Endothelial cell of hepatic sinusoid (primary cell): ENCODE measurements at regions not wholly inside any gene's neighbourhood (a gene's known extent, or its start where the extent isn't known, plus 50 kb on each side); places are given as distances from the start of the nearest gene placed in this dataset.

Experiments used
- in situ Hi-C: cut with HindIII; loops from 2 replicates; pipeline ENCODE4 v1.10.0; 2017; ENCODE audit warnings: low sequenced_read_pairs

GRCh38 chr5:33232731-33233505, 207.8 kb upstream of the TARS1 start:
- in situ Hi-C loops: no loop called here

GRCh38 chr5:33235304-33235703, 205.5 kb upstream of the TARS1 start:
- in situ Hi-C loops: no loop called here

GRCh38 chr5:33235824-33236223, 204.9 kb upstream of the TARS1 start:
- in situ Hi-C loops: no loop called here

GRCh38 chr5:33237471-33237870, 203.3 kb upstream of the TARS1 start:
- in situ Hi-C loops: no loop called here

GRCh38 chr5:33238826-33239695, 201.7 kb upstream of the TARS1 start:
- in situ Hi-C loops: no loop called here

GRCh38 chr5:33240558-33240957, 200.2 kb upstream of the TARS1 start:
- in situ Hi-C loops: no loop called here

GRCh38 chr5:33241802-33242201, 199.0 kb upstream of the TARS1 start:
- in situ Hi-C loops: no loop called here

- in situ Hi-C loops: no loop called here
Measured at GRCh38 chr5:33242277-33242676, 198.5 kb upstream of the TARS1 start.

- in situ Hi-C loops: no loop called here
Measured at GRCh38 chr5:33244441-33245150, 196.2 kb upstream of the TARS1 start.

- in situ Hi-C loops: no loop called here
Measured at GRCh38 chr5:33254579-33254978, 186.2 kb upstream of the TARS1 start.

- in situ Hi-C loops: no loop called here
Measured at GRCh38 chr5:33257807-33258429, 182.8 kb upstream of the TARS1 start.

GRCh38 chr5:33258553-33258952, 182.2 kb upstream of the TARS1 start:
- in situ Hi-C loops: no loop called here

GRCh38 chr5:33260098-33260497, 180.7 kb upstream of the TARS1 start:
- in situ Hi-C loops: no loop called here

GRCh38 chr5:33261305-33261704, 179.5 kb upstream of the TARS1 start:
- in situ Hi-C loops: no loop called here

- in situ Hi-C loops: no loop called here
Measured at GRCh38 chr5:33261747-33262146, 179.0 kb upstream of the TARS1 start.

GRCh38 chr5:33267801-33268200, 173.0 kb upstream of the TARS1 start:
- in situ Hi-C loops: no loop called here

- in situ Hi-C loops: no loop called here
Measured at GRCh38 chr5:33268374-33268773, 172.4 kb upstream of the TARS1 start.

- in situ Hi-C loops: no loop called here
Measured at GRCh38 chr5:33270671-33271070, 170.1 kb upstream of the TARS1 start.

GRCh38 chr5:33271606-33272005, 169.2 kb upstream of the TARS1 start:
- in situ Hi-C loops: no loop called here

GRCh38 chr5:33272288-33272687, 168.5 kb upstream of the TARS1 start:
- in situ Hi-C loops: no loop called here

- in situ Hi-C loops: no loop called here
Measured at GRCh38 chr5:33273985-33274384, 166.8 kb upstream of the TARS1 start.
